OCI-LY7 (cell line): ENCODE measurements at regions not wholly inside any gene's neighbourhood (a gene's known extent, or its start where the extent isn't known, plus 50 kb on each side); places are given as distances from the start of the nearest gene placed in this dataset.

Experiments used
- BruUV-seq: library from RNA; stranded (reverse); fragments of 400-500 nt; replicated peaks from 2 replicates; lab custom pipeline; 2021; lab: Mats Ljungman, UMichigan
- CTCF ChIA-PET: fragments of 300-600 bp; sonication (Branson Sonifier 250); formaldehyde crosslinking; loops from one replicate; lab custom pipeline; 2022; ENCODE audit warnings: antibody characterized with exemption; ENCODE audit not compliant: unreplicated experiment; lab: Charles Lee
- POLR2A ChIA-PET: fragments of 300-600 bp; sonication (Branson Sonifier 250); formaldehyde crosslinking; loops from one replicate; lab custom pipeline; 2022; ENCODE audit warnings: antibody characterized with exemption; lab: Charles Lee
- DNase-seq: peaks from one replicate; pipeline ENCODE4 v3.0.0-alpha.2; 2015; ENCODE audit warnings: low spot score
- H2AFZ ChIP-seq: fragments of 200-600 bp; sonication (generic), shearing (Covaris generic); 2 replicates; pipeline ENCODE4 v1.6.1; 2014; ENCODE audit warnings: mild to moderate bottlenecking, antibody characterized with exemption, low read length, moderate library complexity
- H3K27ac ChIP-seq: fragments of 200-600 bp; sonication (generic); 2 replicates; pipeline ENCODE4 v1.5.1; 2014; ENCODE audit warnings: mixed run types, low read depth, mild to moderate bottlenecking, moderate library complexity, low read length, inconsistent platforms; ENCODE audit not compliant: poor library complexity, severe bottlenecking
- H3K36me3 ChIP-seq: fragments of 200-600 bp; sonication (generic); 2 replicates; pipeline ENCODE4 v1.6.1; 2014; ENCODE audit warnings: mild to moderate bottlenecking, antibody characterized with exemption, low read length, moderate library complexity, mixed read lengths; ENCODE audit not compliant: insufficient read depth
- H3K4me1 ChIP-seq: fragments of 200-600 bp; sonication (generic); 2 replicates; pipeline ENCODE4 v1.5.1; 2014; ENCODE audit warnings: mild to moderate bottlenecking, low read length; ENCODE audit not compliant: insufficient read depth, poor library complexity, severe bottlenecking
- H3K4me2 ChIP-seq: fragments of 200-600 bp; sonication (generic); 2 replicates; pipeline ENCODE4 v1.6.1; 2014; ENCODE audit warnings: mild to moderate bottlenecking, low read length
- H3K4me3 ChIP-seq: fragments of 200-600 bp; sonication (generic); 2 replicates; pipeline ENCODE4 v1.5.1; 2014; ENCODE audit warnings: mild to moderate bottlenecking, low read depth, low read length; ENCODE audit not compliant: poor library complexity, severe bottlenecking
- H3K79me2 ChIP-seq: fragments of 200-600 bp; sonication (generic); 2 replicates; pipeline ENCODE4 v1.6.1; 2016; ENCODE audit warnings: low read depth, mild to moderate bottlenecking, low read length, moderate library complexity, mixed read lengths; ENCODE audit not compliant: insufficient read depth
- H3K9me2 ChIP-seq: fragments of 200-600 bp; sonication (generic); 2 replicates; pipeline ENCODE4 v1.6.1; 2016; ENCODE audit warnings: mild to moderate bottlenecking, low read length, mixed read lengths; ENCODE audit not compliant: insufficient read depth
- H3K9me3 ChIP-seq: fragments of 200-600 bp; sonication (generic); 2 replicates; pipeline ENCODE4 v1.6.1; 2014; ENCODE audit warnings: mild to moderate bottlenecking, mixed run types, low read length, mixed read lengths
- H4K20me1 ChIP-seq: fragments of 200-600 bp; sonication (generic); 2 replicates; pipeline ENCODE4 v1.6.1; 2014; ENCODE audit warnings: mild to moderate bottlenecking, antibody characterized with exemption, low read length, moderate library complexity, mixed read lengths; ENCODE audit not compliant: insufficient read depth
- EZH2phosphoT487 ChIP-seq: fragments of 200-600 bp; sonication (generic); IDR thresholded peaks from 2 replicates; pipeline ENCODE4 v1.6.1; 2018; ENCODE audit warnings: low read depth, borderline replicate concordance, mild to moderate bottlenecking, mixed run types, antibody characterized with exemption, low read length, moderate library complexity, mixed read lengths
- intact Hi-C: fragments of 100-400 bp; cut with micrococcal nuclease; formaldehyde crosslinking; loops from one replicate; pipeline ENCODE4 v1.10.0; 2022; ENCODE audit not compliant: unreplicated experiment
- TF ChIP-seq, protein P1 (sequence below): fragments of 200-600 bp; sonication (generic); conservative IDR thresholded peaks from 2 replicates; pipeline ENCODE4 v1.5.1; 2014; ENCODE audit warnings: mild to moderate bottlenecking, antibody characterized with exemption, low read length, moderate library complexity, mixed read lengths

DNA sequence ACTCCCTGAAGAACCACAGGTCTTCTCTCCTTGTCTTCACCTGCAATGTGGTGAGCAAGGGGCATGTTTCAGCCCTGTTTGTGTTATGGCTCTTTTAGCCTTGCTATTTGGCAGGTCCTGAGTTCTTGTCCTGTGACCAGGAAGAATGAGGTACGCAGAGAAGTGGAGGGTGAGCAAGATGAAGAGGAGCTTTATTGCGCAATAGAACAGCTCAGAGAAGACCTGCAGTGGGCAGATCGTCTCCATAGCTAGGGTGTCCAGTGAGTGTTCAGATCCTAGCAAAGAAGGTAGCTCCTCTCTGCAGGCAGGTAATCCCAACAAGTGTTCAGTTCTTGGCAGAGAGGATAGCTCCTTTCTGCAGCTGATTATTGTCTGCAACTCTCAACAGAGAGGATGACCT lies 672.9 kb downstream of the SH3BGRL start:
- no TSS peak for BruUV-seq
- Histone ChIP-seq H3K9me3 (no peaks in the 10 kb centered on the region), H3K4me2 (no peak overlapping the region), H4K20me1 (no peaks in the 10 kb centered on the region), H3K4me1 (no peaks in the 10 kb centered on the region), H3K36me3 (no peaks in the 10 kb centered on the region), H2AFZ (no peak overlapping the region), H3K4me3 (no peak overlapping the region), H3K27ac (no peak overlapping the region), H3K79me2 (no peaks in the 10 kb centered on the region), H3K9me2 (no peaks in the 10 kb centered on the region)
- no peak for DNase-seq
- ChIA-PET POLR2A (no interaction called here), CTCF (no interaction called here)
- intact Hi-C loops, result no loop called here
- no peak for TF ChIP-seq EZH2phosphoT487
- TF ChIP-seq, protein P1, sequence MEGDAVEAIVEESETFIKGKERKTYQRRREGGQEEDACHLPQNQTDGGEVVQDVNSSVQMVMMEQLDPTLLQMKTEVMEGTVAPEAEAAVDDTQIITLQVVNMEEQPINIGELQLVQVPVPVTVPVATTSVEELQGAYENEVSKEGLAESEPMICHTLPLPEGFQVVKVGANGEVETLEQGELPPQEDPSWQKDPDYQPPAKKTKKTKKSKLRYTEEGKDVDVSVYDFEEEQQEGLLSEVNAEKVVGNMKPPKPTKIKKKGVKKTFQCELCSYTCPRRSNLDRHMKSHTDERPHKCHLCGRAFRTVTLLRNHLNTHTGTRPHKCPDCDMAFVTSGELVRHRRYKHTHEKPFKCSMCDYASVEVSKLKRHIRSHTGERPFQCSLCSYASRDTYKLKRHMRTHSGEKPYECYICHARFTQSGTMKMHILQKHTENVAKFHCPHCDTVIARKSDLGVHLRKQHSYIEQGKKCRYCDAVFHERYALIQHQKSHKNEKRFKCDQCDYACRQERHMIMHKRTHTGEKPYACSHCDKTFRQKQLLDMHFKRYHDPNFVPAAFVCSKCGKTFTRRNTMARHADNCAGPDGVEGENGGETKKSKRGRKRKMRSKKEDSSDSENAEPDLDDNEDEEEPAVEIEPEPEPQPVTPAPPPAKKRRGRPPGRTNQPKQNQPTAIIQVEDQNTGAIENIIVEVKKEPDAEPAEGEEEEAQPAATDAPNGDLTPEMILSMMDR, result no peak

DNA sequence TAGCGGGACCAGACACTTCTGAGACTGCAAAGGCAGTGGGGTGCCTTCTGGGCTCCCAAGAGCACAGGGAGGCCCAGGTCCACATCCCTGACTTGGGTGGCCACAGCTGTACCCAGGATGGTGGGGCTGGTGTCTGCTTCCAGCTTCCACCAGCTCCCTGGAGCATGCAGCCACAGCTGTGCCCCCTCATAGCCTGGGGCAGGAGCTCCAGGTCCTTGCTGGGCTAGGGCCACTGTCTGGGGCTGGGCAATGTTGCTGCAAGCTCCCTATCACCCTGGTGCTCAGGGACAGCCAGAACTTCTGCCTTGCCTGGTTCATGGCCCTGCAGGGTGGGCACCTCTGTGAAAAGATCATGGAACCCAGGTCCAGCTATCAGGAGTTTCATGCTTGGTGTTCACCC lies 673.9 kb downstream of the SH3BGRL start:
- Histone ChIP-seq H2AFZ (no peak overlapping the region), H3K27ac (no peak overlapping the region), H3K4me3 (no peak overlapping the region), H3K9me2 (no peaks in the 10 kb centered on the region), H3K4me1 (no peaks in the 10 kb centered on the region), H3K4me2 (no peak overlapping the region), H3K9me3 (no peaks in the 10 kb centered on the region), H3K36me3 (no peaks in the 10 kb centered on the region), H3K79me2 (no peaks in the 10 kb centered on the region), H4K20me1 (no peaks in the 10 kb centered on the region)
- CTCF ChIA-PET, result no interaction called here
- POLR2A ChIA-PET, result no interaction called here
- no peak for DNase-seq
- no peak for TF ChIP-seq EZH2phosphoT487
- TF ChIP-seq, protein P1, result no peak
- no TSS peak for BruUV-seq
- intact Hi-C loops, result no loop called here

DNA sequence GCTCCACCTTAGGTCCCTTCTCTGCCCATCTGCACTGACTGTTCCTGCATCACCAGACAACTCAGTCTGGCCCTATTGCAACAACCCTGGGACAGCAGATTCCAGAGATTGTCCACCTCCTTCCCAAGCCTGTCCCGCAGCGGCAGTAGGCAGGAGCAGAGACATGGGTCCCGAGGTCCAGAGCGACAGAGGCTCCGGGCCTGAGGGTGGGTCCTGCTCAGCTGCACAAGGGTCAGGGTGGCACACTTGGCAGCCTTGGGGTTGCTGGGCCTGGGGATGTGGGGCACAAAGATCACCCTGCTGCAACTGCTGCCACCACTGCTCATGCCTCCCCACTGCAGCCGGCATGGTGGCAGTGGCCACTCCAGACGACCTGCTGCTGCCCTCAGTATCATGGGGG lies 674.5 kb downstream of the SH3BGRL start:
- H2AFZ ChIP-seq, result no peak overlapping the region
- H3K79me2 ChIP-seq, result no peaks in the 10 kb centered on the region
- TF ChIP-seq EZH2phosphoT487, result no peak
- TF ChIP-seq, protein P1, result no peak
- H3K4me1 ChIP-seq, result no peaks in the 10 kb centered on the region
- no peak for DNase-seq
- CTCF ChIA-PET, result no interaction called here
- H3K4me3 ChIP-seq, result no peak overlapping the region
- H3K4me2 ChIP-seq, result no peak overlapping the region
- no peaks in the 10 kb centered on the region for H3K36me3 ChIP-seq
- H3K9me2 ChIP-seq, result no peaks in the 10 kb centered on the region
- H3K27ac ChIP-seq, result no peak overlapping the region
- intact Hi-C loops, result no loop called here
- no peaks in the 10 kb centered on the region for H4K20me1 ChIP-seq
- no TSS peak for BruUV-seq
- POLR2A ChIA-PET, result no interaction called here
- H3K9me3 ChIP-seq, result no peaks in the 10 kb centered on the region
